GM20431 (cell line): ENCODE measurements at regions not wholly inside any gene's neighbourhood (a gene's known extent, or its start where the extent isn't known, plus 50 kb on each side); places are given as distances from the start of the nearest gene placed in this dataset.

Source experiments
- in situ Hi-C: fragments of 300-500 bp; cut with MseI, MboI; formaldehyde crosslinking; loops from one replicate; pipeline ENCODE4 v1.15.0; 2020; ENCODE audit warnings: low sequenced_read_pairs; ENCODE audit not compliant: unreplicated experiment

- in situ Hi-C loops: no loop called here
Observed at GRCh38 chr20:4524307-4524706, 161.9 kb upstream of the PRNP start.

DNA sequence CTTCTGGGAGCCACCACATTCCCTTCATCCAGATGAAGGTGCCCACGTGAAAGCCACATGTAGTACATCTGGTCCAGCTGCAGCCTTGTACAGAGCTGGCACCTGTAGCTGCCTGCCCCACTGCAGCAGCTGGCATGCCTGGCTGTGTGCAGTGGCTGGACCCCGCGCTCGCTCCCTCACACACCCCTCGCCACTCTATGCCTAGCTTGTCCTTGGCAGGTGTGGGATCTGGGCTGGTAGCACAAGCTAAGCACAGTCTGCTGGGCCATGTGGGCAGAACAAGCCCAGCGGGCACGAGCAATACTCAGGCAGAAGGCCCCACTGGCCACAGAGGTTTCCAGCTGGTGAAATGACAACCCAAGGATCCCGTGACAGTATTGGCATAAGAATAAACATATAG, 163.9 kb upstream of the PRNP start:
- in situ Hi-C loops: no loop called here

GRCh38 chr20:4521170-4521968, 164.9 kb upstream of the PRNP start:
- in situ Hi-C loops: no loop called here

DNA sequence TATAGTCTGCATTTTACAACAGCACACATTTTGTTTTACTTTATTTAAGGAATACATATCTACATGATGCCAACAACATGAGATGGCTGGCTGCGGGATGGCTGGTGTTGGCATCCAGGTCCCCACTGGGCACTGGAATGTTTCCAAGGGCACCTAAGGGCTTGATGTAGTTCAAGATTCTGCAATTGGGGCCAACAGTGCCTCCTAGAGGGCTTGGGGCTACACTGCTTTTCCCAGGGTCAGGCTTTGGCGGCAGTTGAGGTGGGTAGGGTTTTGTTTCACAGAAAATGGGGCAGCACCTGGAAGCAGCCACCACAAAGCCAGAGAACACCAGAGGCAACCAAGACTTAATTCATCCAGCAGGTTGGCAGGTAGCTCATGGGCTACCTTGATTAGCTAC, 166.7 kb upstream of the PRNP start:
- in situ Hi-C loops: no loop called here

DNA sequence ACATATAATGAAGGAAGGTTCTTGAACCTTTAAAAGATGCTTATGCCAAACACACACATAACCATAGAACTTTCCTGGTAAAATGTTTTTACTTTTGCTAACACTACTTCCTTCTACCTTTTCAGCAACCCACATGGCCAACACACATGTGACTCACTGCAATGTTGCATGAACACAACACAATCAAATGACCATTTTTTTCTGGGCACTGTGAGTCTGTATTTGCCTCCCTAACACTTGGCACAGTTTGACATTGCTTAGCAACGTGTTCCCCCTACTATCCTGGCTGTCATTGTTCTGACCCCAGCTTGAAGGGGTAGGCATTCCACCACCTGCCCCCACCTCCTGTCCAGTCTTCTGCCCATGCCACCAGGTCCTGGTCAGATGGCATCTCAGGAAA, 169.4 kb upstream of the PRNP start:
- in situ Hi-C loops: no loop called here

DNA sequence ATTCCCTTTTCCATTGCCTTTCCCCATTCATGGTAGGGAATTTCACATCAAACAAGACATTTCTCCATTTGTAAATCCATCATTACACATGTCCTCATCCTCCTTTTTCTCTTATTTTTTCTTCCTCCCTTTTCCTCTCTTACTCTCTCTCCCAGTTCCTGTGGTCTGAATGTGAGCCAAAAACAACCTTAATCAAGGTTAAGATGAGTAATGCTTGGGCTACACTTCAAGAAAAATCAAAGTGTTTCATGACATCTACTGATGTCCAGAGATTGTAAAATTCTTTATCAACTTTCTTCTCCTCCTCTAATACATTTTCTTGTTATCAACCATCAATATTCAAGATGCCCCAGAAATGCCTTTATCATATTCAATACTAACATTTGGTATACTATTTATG, 172.5 kb upstream of the PRNP start:
- in situ Hi-C loops: no loop called here

DNA sequence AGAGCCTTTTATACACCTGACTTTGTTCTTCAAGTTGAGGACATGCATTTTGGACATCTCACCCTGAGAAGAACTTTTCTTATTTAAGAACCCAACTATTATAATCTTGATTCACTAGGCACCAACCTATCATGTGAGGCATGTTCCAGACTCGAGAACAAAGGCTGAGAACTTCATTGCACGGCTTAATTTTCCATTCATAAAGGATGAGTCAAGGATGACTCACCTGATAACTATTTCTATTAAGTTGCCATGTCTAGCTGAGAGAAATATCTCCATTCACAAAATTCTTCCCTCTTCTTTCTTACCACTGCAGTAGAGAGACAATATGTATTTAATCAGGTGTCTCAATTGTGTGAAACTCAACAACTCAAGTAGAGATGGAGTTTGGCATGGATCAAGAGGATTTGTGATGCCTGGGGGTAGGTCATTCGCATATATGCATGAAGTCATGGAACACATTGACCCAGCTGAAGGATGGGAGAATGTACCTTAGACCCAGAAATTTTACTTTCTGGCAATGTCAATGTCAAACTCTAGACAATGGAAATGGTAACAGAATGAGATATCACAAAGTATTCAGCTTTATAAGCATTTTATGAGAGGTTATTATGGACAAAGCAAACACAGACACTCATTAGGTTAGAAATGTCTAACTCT, 173.2 kb upstream of the PRNP start:
- in situ Hi-C loops: no loop called here

GRCh38 chr20:4511776-4512175, 174.5 kb upstream of the PRNP start:
- in situ Hi-C loops: no loop called here

- in situ Hi-C loops: no loop called here
Observed at GRCh38 chr20:4509825-4510522, 176.3 kb upstream of the PRNP start.

DNA sequence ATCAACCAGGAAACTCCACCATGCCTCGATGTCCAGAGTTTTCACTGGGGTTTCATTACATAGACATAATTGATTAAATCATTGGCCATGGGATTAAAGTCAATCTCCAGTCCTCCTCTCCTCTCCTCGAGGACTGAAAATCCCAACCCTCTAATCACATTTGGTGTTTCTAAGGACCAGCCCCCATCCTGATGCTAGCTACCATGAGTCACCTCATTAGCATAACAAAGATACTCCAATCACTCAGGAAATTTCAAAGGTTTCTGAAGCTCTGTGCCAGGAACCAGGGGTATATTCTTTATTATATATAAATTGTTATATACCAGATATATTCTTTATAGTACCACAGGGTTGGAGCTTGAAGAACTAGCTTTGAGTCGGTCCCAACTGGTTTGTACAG, 177.5 kb upstream of the PRNP start:
- in situ Hi-C loops: no loop called here

GRCh38 chr20:4507288-4507719, 179.0 kb upstream of the PRNP start:
- in situ Hi-C loops: no loop called here

GRCh38 chr20:4504814-4505213, 181.4 kb upstream of the PRNP start:
- in situ Hi-C loops: no loop called here

- in situ Hi-C loops: no loop called here
Observed at GRCh38 chr20:4502756-4503155, 183.5 kb upstream of the PRNP start.

DNA sequence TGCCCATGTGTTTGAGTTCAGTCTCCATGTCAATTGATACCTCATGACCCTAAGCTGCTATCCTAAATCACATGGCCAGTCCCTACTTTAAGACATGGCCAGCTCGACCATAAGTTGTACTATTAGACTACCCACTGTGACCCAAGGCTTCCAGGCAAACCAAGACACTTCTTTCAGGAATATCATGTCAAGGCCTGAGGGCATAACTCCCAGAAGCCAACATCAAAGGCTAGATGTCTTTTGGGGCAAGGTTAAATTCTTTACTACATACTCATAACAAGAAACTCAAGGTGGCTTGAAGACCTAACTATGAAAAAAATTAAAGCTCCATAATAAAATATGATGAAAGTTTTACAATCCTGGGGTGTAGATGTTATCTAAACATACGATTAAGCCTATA, 192.9 kb upstream of the PRNP start:
- in situ Hi-C loops: no loop called here

DNA sequence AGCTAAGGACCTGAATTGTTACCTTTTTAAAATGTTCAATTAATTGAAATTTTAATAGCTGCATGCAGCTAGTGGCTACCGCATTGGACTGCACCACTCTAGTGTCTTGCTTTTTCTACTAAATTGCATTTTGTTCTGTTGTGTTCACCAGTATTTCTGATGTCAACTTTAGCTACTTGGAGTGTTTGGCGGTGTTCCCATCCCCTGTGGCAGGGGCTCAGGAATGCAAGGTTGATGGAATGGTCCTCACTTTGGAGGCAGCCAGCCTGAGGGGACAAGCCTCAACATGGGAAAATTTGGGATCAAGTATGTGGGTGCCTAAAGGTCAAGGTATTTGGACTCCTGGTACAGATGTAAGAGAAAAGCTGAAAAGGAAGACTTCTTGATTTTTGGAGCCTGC, 194.6 kb upstream of the PRNP start:
- in situ Hi-C loops: no loop called here

- in situ Hi-C loops: no loop called here
Observed at GRCh38 chr20:4490606-4491280, 195.5 kb upstream of the PRNP start.

DNA sequence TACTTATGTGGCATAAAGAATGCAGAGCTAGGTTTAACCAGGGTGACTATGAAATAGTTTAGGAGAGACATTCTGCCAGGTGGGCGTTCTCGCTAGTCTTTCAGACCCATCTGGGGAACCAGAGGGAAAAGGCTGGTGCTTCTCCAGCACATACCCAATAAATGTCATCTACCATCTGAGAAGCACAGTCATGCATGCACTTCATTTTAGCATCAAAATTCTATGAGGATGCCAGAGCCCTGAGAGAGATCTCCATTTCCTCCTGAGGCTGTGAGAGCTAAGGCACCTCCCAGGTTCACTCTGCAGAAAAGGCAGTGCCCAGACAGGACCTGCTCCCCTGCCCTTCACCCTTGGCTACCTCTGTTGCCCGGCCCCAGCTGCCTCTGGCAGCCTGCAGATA, 196.2 kb upstream of the PRNP start:
- in situ Hi-C loops: no loop called here

GRCh38 chr20:4488407-4489339, 197.6 kb upstream of the PRNP start:
- in situ Hi-C loops: no loop called here

GRCh38 chr20:4484379-4484997, 201.8 kb upstream of the PRNP start:
- in situ Hi-C loops: no loop called here
